Ascending aorta (tissue), 2 donors: ENCODE measurements at regions not wholly inside any gene's neighbourhood (a gene's known extent, or its start where the extent isn't known, plus 50 kb on each side); places are given as distances from the start of the nearest gene placed in this dataset.

Experiments used
- DNase-seq, 2 donors: peaks; one replicate each; pipeline ENCODE4 v3.0.0-alpha.2; 2019; ENCODE audit warnings: low spot score in 2 of 2
- H3K27ac ChIP-seq, 2 donors: fragments of 200-600 bp; sonication (generic); one replicate each; pipeline ENCODE4 v1.5.1; 2016 to 2017; ENCODE audit warnings: mild to moderate bottlenecking in 1 of 2
- H3K27me3 ChIP-seq: fragments of 200-600 bp; sonication (generic); one replicate; pipeline ENCODE4 v1.5.1; 2017
- H3K36me3 ChIP-seq, 2 donors: fragments of 200-600 bp; sonication (generic); one replicate each; pipeline ENCODE4 v1.5.1; 2016
- H3K4me1 ChIP-seq, 2 donors: fragments of 200-600 bp; sonication (generic); one replicate each; pipeline ENCODE4 v1.5.1; 2016 to 2017; ENCODE audit warnings: mild to moderate bottlenecking in 1 of 2
- H3K4me3 ChIP-seq, 2 donors: fragments of 200-600 bp; sonication (generic); one replicate each; pipeline ENCODE4 v1.5.1; 2016 to 2017; ENCODE audit warnings: mild to moderate bottlenecking in 1 of 2
- H3K9me3 ChIP-seq, 2 donors: fragments of 200-600 bp; sonication (generic); one replicate each; pipeline ENCODE4 v1.5.1; 2016
- intact Hi-C: fragments of 100-400 bp; cut with DNase I; formaldehyde crosslinking; loops from one replicate; pipeline ENCODE4 v1.15.1; 2023
- TF ChIP-seq, protein P1 (sequence below), 3 experiments: fragments of 200-600 bp in 2 of 3; fragments of 450-650 bp in 1 of 3; sonication (generic) in 2 of 3; IDR thresholded peaks; one replicate each; pipeline ENCODE4 v1.5.1; 2016 to 2019; ENCODE audit warnings: antibody characterized with exemption in 3 of 3, mild to moderate bottlenecking in 1 of 3, moderate library complexity in 1 of 3

DNA sequence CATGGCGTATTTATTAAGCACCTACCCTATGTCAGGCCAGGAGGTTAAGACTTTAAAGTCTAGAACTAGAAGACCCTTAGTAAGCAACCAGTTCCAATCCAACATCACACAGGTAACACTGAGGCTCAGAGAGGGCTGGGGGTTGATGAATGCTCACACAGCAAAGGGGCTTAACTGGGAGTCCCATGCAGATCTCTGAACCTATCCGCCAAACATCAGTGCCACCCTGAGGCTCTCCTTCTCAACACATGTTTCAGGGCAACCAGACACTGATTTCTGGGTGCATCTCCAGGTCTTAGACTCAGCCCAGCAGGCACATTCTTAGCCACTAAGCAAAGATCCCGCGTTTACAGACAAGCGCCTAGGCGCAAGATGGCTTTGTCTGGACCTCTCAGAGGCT is 92.0 kb upstream of the SLC6A11 start:
- H3K4me1 ChIP-seq = no peaks in the 10 kb centered on the region
- TF ChIP-seq, protein P1, sequence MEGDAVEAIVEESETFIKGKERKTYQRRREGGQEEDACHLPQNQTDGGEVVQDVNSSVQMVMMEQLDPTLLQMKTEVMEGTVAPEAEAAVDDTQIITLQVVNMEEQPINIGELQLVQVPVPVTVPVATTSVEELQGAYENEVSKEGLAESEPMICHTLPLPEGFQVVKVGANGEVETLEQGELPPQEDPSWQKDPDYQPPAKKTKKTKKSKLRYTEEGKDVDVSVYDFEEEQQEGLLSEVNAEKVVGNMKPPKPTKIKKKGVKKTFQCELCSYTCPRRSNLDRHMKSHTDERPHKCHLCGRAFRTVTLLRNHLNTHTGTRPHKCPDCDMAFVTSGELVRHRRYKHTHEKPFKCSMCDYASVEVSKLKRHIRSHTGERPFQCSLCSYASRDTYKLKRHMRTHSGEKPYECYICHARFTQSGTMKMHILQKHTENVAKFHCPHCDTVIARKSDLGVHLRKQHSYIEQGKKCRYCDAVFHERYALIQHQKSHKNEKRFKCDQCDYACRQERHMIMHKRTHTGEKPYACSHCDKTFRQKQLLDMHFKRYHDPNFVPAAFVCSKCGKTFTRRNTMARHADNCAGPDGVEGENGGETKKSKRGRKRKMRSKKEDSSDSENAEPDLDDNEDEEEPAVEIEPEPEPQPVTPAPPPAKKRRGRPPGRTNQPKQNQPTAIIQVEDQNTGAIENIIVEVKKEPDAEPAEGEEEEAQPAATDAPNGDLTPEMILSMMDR (IDR thresholded peaks at IDR 0.05) = no peak
- no peaks in the 10 kb centered on the region for H3K9me3 ChIP-seq
- peak in 1 of 2 donors; percentile 60 for DNase-seq
- H3K36me3 ChIP-seq = no peaks in the 10 kb centered on the region
- no peak overlapping the region for H3K4me3 ChIP-seq
- H3K27me3 ChIP-seq = no peaks in the 10 kb centered on the region
- no peak overlapping the region for H3K27ac ChIP-seq
- intact Hi-C loops = no loop called here

DNA sequence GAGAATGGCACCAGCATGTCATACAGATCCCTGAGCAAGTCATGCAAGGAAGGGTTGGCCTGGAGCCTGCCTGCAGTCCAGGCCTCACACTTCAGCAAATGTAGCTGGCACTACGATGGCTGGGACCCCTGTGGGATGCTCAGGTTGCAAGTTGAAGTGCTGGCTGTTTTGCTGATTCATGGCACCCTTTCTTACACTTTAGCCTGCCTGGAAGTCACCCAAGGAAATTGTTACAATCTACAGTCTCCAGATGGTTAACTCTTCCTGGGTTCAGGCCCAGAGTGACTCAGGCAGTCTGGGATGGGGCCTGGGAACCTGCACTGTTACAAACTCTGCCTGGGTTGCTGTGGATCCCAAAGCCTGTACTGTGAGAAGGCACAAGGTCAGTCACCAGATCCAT is 91.0 kb upstream of the SLC6A11 start:
- intact Hi-C loops = no loop called here
- H3K27me3 ChIP-seq = no peaks in the 10 kb centered on the region
- no peaks in the 10 kb centered on the region for H3K9me3 ChIP-seq
- no peak overlapping the region for H3K27ac ChIP-seq
- no peaks in the 10 kb centered on the region for H3K36me3 ChIP-seq
- TF ChIP-seq, protein P1 (IDR thresholded peaks at IDR 0.05) = no peak
- no peak overlapping the region for H3K4me3 ChIP-seq
- DNase-seq = peak in 1 of 2 donors; percentile 42
- H3K4me1 ChIP-seq = no peaks in the 10 kb centered on the region

DNA sequence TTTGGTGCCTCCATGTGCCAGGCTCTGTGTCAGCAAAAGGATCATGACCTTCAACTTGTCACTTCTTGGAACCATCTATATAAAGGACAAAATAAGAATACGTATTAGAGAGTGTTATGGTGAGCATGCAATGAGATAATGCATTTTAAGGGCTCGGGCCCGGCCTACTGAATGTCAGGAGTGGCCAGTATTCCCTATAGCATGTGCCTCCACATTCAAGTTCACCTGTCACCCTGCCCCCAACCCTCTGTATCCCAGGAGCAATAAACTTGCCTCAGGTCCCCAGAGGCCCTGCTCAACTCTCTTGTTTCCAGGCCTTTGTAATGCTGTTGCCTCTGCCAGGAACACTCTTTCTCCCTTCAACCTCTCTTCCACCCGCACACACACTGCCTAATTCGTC is 90.2 kb upstream of the SLC6A11 start:
- intact Hi-C loops = no loop called here
- no peaks in the 10 kb centered on the region for H3K36me3 ChIP-seq
- DNase-seq = peak in 1 of 2 donors; percentile 5
- TF ChIP-seq, protein P1 (IDR thresholded peaks at IDR 0.05) = no peak
- H3K4me1 ChIP-seq = no peaks in the 10 kb centered on the region
- no peaks in the 10 kb centered on the region for H3K9me3 ChIP-seq
- H3K27me3 ChIP-seq = no peaks in the 10 kb centered on the region
- no peak overlapping the region for H3K27ac ChIP-seq
- H3K4me3 ChIP-seq = no peak overlapping the region

DNA sequence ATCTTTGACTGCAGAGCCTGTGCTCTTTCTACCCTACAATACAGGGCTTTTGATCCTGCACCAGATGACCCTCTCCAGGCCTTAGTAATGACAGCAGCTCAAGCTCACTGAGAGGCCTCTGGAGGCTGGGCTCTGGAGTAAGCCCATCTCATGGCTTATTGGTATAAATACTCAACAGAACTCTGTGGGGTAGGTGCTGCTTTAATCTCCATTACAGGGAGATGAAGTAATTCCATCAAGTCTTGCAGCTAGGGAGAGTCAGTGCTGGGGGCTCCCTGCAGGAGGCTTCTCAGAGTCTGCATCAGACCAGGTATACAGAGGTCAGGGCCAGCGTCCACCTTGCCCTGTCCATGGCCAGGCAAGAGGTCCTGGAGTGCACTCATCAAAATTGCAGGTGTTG is 89.2 kb upstream of the SLC6A11 start:
- Histone ChIP-seq H3K4me3 (no peak overlapping the region), H3K36me3 (no peaks in the 10 kb centered on the region), H3K27me3 (no peaks in the 10 kb centered on the region), H3K9me3 (no peaks in the 10 kb centered on the region), H3K4me1 (no peaks in the 10 kb centered on the region), H3K27ac (no peak overlapping the region)
- intact Hi-C loops = no loop called here
- TF ChIP-seq, protein P1 (IDR thresholded peaks at IDR 0.05) = no peak
- DNase-seq = peak in 1 of 2 donors; percentile 3

DNA sequence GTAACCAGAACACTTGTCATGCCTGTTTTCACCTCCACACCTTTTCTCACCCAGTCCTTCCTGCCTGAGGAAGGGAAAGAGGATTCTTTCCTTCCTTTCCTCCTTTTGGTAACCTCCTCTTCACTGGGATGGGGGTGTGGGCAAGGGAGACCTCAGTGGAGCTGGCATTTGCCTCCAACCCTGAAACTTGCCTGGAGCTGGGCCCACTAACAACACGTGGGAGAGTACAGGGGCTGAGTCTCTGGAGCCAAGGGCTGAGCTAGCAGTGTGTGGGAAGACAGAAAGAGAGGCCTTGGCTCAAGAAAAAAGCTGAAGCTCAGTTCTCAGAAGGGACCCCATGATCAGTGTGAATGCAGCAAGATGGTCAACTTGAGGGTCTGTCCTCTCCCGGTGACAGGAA is 86.6 kb upstream of the SLC6A11 start:
- no peak overlapping the region for H3K4me3 ChIP-seq
- no peaks in the 10 kb centered on the region for H3K36me3 ChIP-seq
- H3K27ac ChIP-seq = no peak overlapping the region
- intact Hi-C loops = no loop called here
- H3K9me3 ChIP-seq = peaks cover 6 to 15% of the 10 kb centered on the region in 2 donors
- no peaks in the 10 kb centered on the region for H3K4me1 ChIP-seq
- DNase-seq = peak in 1 of 2 donors; percentile 2
- TF ChIP-seq, protein P1 (IDR thresholded peaks at IDR 0.05) = no peak
- H3K27me3 ChIP-seq = no peaks in the 10 kb centered on the region

DNA sequence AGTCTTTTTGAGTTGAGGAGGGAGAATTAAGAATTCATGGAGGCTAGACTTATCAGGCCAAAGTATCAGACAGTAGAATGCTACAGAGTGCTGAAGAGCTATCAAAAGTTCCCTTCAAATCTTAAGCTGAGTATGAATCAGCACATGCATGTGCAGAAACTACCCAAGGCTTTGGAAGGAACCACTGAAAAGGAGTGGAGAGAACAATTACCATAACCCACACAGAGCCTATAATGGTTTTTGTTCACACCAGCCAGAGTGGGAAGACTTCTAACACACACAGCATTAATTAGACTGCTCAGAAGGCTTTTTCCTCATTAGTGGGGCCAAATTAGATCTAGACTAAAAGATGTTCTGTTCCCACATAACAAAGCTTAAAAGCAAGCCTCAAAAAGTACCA is 83.7 kb upstream of the SLC6A11 start:
- no peak overlapping the region for H3K27ac ChIP-seq
- DNase-seq = no peak
- H3K9me3 ChIP-seq = peaks cover 6 to 15% of the 10 kb centered on the region in 2 donors
- no peaks in the 10 kb centered on the region for H3K27me3 ChIP-seq
- TF ChIP-seq, protein P1 (IDR thresholded peaks at IDR 0.05) = no peak
- intact Hi-C loops = no loop called here
- H3K4me3 ChIP-seq = no peak overlapping the region
- H3K36me3 ChIP-seq = no peaks in the 10 kb centered on the region
- no peaks in the 10 kb centered on the region for H3K4me1 ChIP-seq
